ENCODE measurements at regions not wholly inside any gene's neighbourhood (a gene's known extent, or its start where the extent isn't known, plus 50 kb on each side); places are given as distances from the start of the nearest gene placed in this dataset.
"Not testable (repeated sequence)": the region's sequence is repeated elsewhere in the genome, so short reads cannot be mapped to it uniquely, and the experiment has no call there.

GRCh38 chr13:30816736-30817135 is 81.4 kb downstream of the ALOX5AP start:
- no peak for DNase-seq

DNA sequence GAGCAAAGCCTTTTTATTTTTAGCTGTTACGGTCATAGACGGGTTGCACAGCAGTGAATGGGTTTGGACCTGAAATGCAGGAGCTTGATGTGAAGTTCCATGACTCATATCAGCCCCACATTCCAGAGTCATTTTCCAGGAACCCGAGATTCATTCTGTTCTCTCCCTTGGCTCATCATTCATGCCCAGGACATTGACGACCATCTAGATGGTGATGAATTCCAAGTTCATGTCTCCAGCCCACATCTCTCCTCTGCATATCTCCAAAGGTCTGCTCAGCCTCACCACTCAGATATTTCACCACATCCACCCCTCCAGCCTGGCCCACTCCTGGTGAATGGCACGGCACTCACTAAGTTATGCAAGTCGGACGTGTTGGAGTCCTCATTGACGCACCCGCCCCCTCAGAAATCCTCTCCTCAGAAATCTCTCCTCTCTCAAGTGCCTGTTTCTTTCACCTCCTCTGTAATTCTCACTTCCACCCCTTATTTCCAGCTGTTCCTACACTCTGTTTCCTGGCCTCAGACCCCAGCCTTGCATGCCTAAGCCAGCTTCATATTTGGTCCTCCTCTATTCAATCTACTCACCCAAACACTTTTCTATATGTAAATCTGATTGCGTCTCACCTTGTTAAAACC is 83.1 kb downstream of the ALOX5AP start:
- DNase-seq: no peak

DNA sequence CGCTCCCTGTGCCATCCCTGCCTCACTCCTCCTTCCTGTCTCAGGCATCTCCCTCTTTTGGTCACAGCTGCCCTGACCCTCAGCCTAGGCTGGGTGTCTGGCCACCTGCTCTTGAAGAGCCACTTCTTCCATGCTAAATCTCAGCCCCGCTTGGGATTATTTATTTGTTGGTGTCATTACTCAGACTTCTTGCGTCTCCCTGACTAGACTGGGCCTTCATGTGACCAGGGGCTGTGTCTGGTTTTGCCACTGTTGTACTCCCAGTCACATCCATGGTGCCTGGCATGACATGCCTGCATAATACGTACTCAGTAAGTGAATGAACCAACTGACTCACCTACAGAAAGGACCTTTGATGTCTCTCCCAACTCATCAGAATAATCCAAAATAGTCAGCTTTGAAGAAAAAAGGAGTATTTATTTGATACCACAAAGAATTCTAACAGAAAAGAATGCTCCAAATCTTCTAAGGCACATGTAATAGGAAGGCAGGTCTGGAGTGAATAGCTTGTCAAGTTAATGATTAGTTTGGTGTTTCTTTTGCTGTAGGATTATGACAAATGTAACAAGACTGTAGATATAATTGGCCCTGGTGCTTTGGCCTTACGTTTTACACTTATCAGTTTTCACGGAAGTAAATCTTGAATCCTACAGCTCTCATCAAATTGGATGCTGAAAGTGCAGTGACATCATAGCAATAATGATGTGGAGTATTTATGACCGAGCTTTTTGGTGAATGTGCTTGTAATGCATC is 84.0 kb downstream of the ALOX5AP start:
- no peak for DNase-seq

DNA sequence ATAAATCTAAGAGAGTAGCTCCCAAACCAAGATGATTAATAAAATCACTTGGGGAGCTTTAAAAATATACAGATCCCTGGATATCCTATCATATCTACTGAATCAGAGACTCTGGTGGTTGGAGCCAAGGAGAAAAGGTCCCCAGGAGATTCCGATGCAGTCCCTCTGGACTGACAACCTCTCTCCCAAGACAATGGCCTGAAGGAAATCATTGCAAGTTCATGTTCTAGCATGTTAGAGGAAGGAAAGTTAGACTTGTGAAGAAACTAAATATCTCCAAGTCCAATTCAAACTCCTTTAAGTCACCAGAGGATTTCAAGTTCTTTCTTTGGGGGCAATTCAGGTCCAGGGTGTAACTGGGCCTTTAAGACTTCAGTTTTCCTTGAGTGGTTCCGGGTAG is 84.7 kb upstream of the MEDAG start:
- DNase-seq: no peak

GRCh38 chr13:30824651-30825050 is 81.4 kb upstream of the MEDAG start:
- DNase-seq: no peak

- DNase-seq: no peak
Observed at GRCh38 chr13:30826911-30827577, 79.0 kb upstream of the MEDAG start.

DNA sequence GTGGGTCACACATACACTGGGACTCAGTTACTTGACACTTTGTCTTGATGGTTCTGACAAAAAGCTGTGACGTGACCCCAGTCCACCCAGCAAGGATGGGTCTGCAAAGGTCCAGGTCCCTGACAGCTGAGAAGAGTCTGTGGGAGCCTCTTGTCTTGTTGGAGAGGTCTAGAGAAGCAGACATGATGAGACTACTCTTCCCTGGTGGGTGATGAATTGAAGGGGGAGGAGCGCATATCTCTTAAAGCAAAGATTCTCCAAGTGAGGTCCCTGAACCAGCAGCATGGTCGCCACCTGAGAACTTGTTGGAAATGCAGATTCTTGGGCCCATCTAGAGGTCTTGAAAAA is 78.5 kb upstream of the MEDAG start:
- no peak for DNase-seq

DNA sequence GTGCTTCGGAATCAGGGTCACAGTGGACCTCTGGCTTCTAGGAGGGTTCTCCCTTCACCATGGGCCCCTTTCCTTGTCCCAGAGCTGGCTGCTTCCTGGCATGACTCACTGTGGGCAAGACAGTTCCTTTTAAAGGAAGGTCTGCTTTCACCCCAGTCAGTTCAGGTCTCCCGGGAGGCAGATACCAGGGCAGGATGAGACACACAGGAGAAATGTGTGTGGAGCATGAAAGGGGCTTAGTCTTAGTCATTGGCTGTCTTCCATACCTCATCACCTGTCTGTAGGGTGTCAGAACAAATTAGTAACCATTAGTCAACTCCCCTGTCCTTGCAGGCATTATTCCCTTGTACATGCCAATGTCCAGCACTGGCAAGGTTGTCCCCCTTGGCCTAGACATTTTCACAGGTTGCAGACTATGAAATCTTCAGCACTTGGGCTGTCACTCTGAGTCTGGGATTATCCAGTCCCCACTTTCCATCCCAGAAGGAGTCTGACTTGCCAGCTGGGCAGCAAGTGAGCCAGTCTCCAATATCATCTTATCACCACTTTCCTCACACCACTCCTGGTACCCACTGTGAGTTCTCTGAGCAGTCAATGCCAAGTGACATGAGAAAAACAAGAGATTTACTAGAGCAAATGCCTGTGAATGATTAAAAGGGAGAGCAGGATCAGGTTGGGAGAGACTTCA is 76.8 kb upstream of the MEDAG start:
- DNase-seq: no peak

DNA sequence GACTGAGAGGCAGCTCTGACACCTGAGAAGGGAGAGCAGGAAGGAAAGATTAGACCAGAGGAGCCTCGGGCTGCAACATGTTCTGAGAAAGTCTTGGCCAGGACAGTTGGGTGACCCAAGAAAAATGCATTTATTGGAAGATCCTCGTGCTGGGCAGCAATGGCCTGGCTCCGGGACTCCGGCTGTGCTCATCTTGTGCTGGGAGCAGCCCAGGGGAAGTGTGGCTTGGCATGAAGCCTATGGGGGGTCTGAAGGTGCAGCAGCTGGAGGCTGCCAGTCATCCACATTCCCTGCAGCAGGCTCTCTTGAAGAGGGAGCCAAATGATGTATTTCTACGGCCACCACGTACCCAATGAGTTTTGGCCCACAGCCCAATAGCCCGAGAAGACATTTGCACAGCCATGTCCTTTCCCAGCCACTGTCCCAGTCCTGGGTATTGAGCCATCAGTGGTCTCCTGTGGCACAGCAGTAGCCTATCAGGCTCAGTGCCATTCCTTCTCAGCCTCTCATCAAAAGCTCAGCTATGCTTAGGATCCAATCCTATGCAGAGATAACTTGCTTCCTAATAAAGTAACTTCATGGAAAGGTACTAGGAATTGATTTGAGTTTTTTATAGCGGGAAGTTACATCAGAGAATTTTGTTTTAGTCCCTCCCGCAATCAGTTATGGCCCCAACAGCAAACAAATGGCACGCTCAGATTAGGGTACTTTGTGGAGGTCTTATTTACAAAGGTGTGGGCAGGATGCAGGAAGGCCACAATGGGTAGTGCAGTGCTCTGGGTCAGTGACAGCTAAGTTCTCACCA is 76.0 kb upstream of the MEDAG start:
- no peak for DNase-seq

DNA sequence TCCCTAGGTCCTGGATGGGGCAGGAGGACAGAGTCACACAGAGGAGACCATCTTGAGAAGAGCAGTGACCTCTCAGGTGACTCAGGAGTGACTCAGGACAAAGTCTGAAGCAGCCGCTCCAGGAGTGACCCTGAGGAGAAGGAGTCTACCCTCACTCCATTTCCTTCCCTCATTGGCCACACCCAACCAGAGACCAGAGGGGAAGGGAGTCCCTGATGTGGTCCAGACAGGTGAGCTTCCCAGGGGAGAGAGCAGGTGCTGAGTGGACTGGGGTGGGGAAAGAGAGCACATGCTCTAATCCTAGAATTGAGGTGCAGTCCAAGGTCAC is 75.5 kb upstream of the MEDAG start:
- DNase-seq: no peak

DNA sequence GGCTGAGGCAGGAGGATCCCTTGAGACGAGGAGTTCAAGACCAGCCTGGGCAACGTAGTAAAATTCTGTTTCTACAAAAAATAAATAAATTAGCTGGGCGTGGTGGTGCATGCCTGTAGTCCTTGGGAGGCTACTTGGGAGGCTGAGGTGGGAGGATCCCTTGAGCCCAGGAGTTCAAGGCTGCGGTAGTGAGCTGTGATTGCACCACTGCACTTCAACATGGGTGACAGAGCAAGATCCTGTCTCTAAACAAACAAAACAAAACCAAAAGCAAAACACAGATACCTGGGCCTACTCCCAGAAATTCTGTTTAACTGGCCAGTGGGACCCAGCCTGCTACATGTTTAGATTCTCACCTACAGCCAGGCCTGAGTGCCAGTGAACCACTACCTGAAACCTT is 74.6 kb upstream of the MEDAG start:
- DNase-seq: no peak

DNA sequence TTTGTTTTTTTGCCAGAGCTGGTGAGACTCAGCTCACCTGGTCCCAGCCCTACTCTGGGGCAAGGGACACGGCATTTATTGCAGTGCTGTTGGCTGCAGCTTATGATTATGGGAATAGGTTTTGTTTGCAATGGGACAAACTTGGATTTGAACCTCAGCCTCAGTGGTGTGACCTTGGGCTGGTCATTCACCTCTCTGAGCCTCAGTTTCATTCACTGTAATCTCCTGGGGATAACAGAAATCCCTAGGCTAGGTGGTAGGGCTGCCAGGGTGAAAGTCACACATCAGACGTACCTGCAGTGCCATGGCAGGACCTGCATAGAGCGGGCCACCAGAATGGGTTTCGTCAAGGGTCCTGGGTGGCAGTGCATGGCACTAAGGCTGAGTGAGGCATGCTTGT is 73.7 kb upstream of the MEDAG start:
- DNase-seq: no peak

- peak in 6 of 56 donors; percentile 2 to 35 (median 15) for DNase-seq
Observed at GRCh38 chr13:30832845-30833332, 73.2 kb upstream of the MEDAG start.

DNA sequence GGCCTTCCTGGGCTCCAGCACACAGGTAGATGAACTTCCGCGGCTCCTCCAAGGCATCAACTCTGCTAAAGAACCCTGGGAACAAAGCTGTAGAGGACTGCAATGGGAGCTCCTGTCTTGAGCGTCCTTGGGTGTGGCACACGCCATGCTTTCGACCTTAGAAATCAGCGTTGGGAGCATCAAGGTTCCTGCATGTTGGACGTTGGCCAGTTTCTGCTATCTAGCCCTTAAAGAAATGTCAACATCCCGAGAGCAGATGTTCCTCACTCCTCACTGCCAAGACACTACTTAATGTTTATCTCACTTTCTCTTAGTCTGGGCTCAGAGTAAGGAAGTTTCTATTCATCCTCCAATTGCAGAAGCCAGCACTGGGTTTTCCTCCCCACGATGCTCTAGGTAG is 70.6 kb upstream of the MEDAG start:
- no peak for DNase-seq

- DNase-seq: no peak
Observed at GRCh38 chr13:30837227-30838159, 68.6 kb upstream of the MEDAG start.

- not testable (repeated sequence) for DNase-seq
Observed at GRCh38 chr13:30839636-30840035, 66.4 kb upstream of the MEDAG start.

- no peak for DNase-seq
Observed at GRCh38 chr13:30840515-30840914, 65.6 kb upstream of the MEDAG start.

DNA sequence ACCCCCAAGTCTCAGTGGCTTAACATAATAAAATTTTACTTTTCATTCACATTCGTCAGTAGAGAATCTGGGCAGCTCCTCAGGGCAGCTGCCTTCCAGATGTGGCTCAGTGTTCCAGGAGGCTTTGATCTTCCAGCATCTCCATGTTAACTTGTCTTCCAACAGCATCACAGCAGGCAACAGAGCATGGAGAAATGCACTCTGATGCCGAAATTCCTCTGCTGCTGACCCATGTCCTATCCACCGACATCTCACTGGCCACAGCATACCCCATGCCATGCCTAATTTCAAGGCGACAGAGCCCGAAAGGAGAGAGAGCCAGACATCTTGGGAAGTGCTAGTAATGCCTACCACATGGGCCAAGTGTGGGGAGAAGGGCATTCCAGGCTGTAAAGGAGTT is 64.9 kb upstream of the MEDAG start:
- DNase-seq: no peak

- DNase-seq: no peak
Observed at GRCh38 chr13:30843548-30843947, 62.5 kb upstream of the MEDAG start.
